Spleen (tissue), 11 donors: ENCODE measurements at regions not wholly inside any gene's neighbourhood (a gene's known extent, or its start where the extent isn't known, plus 50 kb on each side); places are given as distances from the start of the nearest gene placed in this dataset.

Source experiments
- DNase-seq: peaks from one replicate; pipeline ENCODE4 v3.0.0-alpha.2; 2020
- H3K27ac ChIP-seq, 8 donors: fragments of 200-600 bp; sonication (generic) in 7 of 8; 1 replicate in 4 of 8; 2 replicates in 4 of 8; pipeline versions ENCODE4 v1.5.0 to v1.8.0; 2016 to 2021; ENCODE audit warnings: inconsistent platforms in 4 of 8, mild to moderate bottlenecking in 4 of 8, moderate library complexity in 1 of 8
- H3K27me3 ChIP-seq, 7 donors: fragments of 200-600 bp; sonication (generic) in 6 of 7; replicated peaks in 1 of 7; 1 replicate in 4 of 7; 2 replicates in 3 of 7; pipeline versions ENCODE4 v1.5.0 to v1.8.0; 2016 to 2021; ENCODE audit warnings: inconsistent platforms in 3 of 7, mild to moderate bottlenecking in 1 of 7
- H3K36me3 ChIP-seq, 6 donors: fragments of 200-600 bp; sonication (generic) in 5 of 6; 1 replicate in 4 of 6; 2 replicates in 2 of 6; pipeline versions ENCODE4 v1.5.0 to v1.8.0; 2016 to 2021; ENCODE audit warnings: inconsistent platforms in 2 of 6
- H3K4me1 ChIP-seq, 6 donors: fragments of 200-600 bp; sonication (generic) in 5 of 6; 1 replicate in 3 of 6; 2 replicates in 3 of 6; pipeline versions ENCODE4 v1.5.0 to v1.8.0; 2016 to 2021; ENCODE audit warnings: inconsistent platforms in 3 of 6
- H3K4me3 ChIP-seq, 8 donors: fragments of 200-600 bp; sonication (generic) in 7 of 8; 1 replicate in 4 of 8; 2 replicates in 4 of 8; pipeline versions ENCODE4 v1.5.0 to v1.8.0; 2016 to 2021; ENCODE audit warnings: inconsistent platforms in 4 of 8, mild to moderate bottlenecking in 4 of 8, moderate library complexity in 2 of 8
- H3K9me3 ChIP-seq, 8 donors: fragments of 200-600 bp; sonication (generic) in 7 of 8; 1 replicate in 4 of 8; 2 replicates in 4 of 8; pipeline versions ENCODE4 v1.5.0 to v1.8.0; 2016 to 2021; ENCODE audit warnings: inconsistent platforms in 4 of 8
- POLR2A ChIP-seq, 3 donors: fragments of 450-650 bp; IDR thresholded peaks; one replicate each; pipeline ENCODE4 v1.5.1; 2017; ENCODE audit warnings: antibody characterized with exemption in 3 of 3, mild to moderate bottlenecking in 1 of 3
- POLR2AphosphoS5 ChIP-seq, 3 donors: sonication (generic); formaldehyde crosslinking; IDR thresholded peaks; one replicate each; pipeline ENCODE4 v1.5.1; 2017; ENCODE audit warnings: antibody characterized with exemption in 3 of 3
- WGBS, 5 donors: extraction: QIAGEN DNeasy Blood & Tissue Kit in 3 of 5; methylation state at CpG; one replicate each; pipeline versions ENCODE4 v1.1.5 to v1.1.7; 2013 to 2018; 5-methylcytosine and 5-hydroxymethylcytosine counted together
- intact Hi-C: fragments of 100-400 bp; cut with DNase I; formaldehyde crosslinking; loops from one replicate; pipeline ENCODE4 v1.15.0; 2023; ENCODE audit warnings: low total_unique reads
- TF ChIP-seq, protein P1 (sequence below), 11 experiments: fragments of 200-600 bp in 7 of 11; fragments of 450-650 bp in 4 of 11; sonication (generic) in 4 of 11; IDR thresholded peaks in 8 of 11; conservative IDR thresholded peaks in 3 of 11; 1 replicate in 7 of 11; 2 replicates in 4 of 11; pipeline versions ENCODE4 v1.4.0 to v1.8.0; 2016 to 2021; ENCODE audit warnings: antibody characterized with exemption in 11 of 11, inconsistent platforms in 4 of 11, mild to moderate bottlenecking in 1 of 11
- donor health status: healthy with polysubstance abuse.
- donor health status: DM: no; HTN: no; CAD: no; lungs with moderate emphysema.
- donor health status: DM: no; HTN: no; CAD: no.
- donor health status: Bipolar disorder and iron deficiency.
- donor health status: healthy.
- donor health status: DM: no; HTN: no; CAD: no.
- donor health status: DM: yes; HTN: yes; CAD: no.

- Histone ChIP-seq H3K27ac (no peak overlapping the region), H3K4me1 (no peaks in the 10 kb centered on the region), H3K9me3 (peaks cover 0 to 15% (median 1%) of the 10 kb centered on the region in 8 donors), H3K36me3 (no peaks in the 10 kb centered on the region), H3K27me3 (no peaks in the 10 kb centered on the region), H3K4me3 (no peak overlapping the region)
- intact Hi-C loops = no loop called here
- TF ChIP-seq POLR2AphosphoS5 (IDR thresholded peaks at IDR 0.05) = no peak
- no peak for TF ChIP-seq POLR2A (IDR thresholded peaks at IDR 0.05)
- TF ChIP-seq, protein P1, sequence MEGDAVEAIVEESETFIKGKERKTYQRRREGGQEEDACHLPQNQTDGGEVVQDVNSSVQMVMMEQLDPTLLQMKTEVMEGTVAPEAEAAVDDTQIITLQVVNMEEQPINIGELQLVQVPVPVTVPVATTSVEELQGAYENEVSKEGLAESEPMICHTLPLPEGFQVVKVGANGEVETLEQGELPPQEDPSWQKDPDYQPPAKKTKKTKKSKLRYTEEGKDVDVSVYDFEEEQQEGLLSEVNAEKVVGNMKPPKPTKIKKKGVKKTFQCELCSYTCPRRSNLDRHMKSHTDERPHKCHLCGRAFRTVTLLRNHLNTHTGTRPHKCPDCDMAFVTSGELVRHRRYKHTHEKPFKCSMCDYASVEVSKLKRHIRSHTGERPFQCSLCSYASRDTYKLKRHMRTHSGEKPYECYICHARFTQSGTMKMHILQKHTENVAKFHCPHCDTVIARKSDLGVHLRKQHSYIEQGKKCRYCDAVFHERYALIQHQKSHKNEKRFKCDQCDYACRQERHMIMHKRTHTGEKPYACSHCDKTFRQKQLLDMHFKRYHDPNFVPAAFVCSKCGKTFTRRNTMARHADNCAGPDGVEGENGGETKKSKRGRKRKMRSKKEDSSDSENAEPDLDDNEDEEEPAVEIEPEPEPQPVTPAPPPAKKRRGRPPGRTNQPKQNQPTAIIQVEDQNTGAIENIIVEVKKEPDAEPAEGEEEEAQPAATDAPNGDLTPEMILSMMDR (IDR thresholded peaks at IDR 0.05 in 8 of 11, conservative IDR thresholded peaks at IDR 0.05 in 3 of 11) = no peak
- DNase-seq = no peak
- 74 to 93% (median 82%) methylated on average over 4 of the region's 4 CpGs for WGBS, 5 donors
Observed at GRCh38 chr16:8262299-8262698, 328.0 kb downstream of the TMEM114 start.

- 63 to 80% (median 68%) methylated on average over 2 to 3 of the region's 3 CpGs for WGBS, 5 donors
- no peak for TF ChIP-seq POLR2AphosphoS5 (IDR thresholded peaks at IDR 0.05)
- TF ChIP-seq POLR2A (IDR thresholded peaks at IDR 0.05) = no peak
- TF ChIP-seq, protein P1 (IDR thresholded peaks at IDR 0.05 in 8 of 11, conservative IDR thresholded peaks at IDR 0.05 in 3 of 11) = no peak
- DNase-seq = no peak
- intact Hi-C loops = no loop called here
- Histone ChIP-seq H3K27ac (no peak overlapping the region), H3K4me1 (no peaks in the 10 kb centered on the region), H3K4me3 (no peak overlapping the region), H3K27me3 (no peaks in the 10 kb centered on the region), H3K36me3 (no peaks in the 10 kb centered on the region), H3K9me3 (peaks cover 0 to 8% (median 1%) of the 10 kb centered on the region in 8 donors)
Observed at GRCh38 chr16:8260140-8260539, 330.2 kb downstream of the TMEM114 start.

DNA sequence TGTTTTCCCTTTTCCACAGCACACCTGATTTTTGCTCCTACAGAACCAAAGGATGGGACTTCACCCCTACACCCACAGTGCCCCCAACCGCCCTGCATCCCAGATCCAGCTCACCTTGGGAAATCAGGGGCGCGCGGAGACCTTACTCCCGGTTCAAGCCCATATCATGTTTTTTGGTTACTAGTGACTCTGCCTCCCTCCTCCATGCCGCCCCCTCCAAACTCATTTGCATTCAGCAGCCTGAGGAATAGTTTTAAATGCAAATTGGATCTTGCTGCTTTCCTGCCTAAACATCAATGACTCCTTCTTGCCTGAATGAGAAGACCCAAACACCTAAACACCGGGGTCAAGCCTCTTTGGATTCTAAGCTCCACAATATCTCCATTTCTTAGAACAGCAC lies 331.8 kb downstream of the TMEM114 start:
- Histone ChIP-seq H3K4me1 (no peaks in the 10 kb centered on the region), H3K27ac (no peak overlapping the region), H3K9me3 (peaks cover 0 to 8% (median 0%) of the 10 kb centered on the region in 8 donors), H3K27me3 (no peaks in the 10 kb centered on the region), H3K4me3 (no peak overlapping the region), H3K36me3 (no peaks in the 10 kb centered on the region)
- intact Hi-C loops = no loop called here
- TF ChIP-seq POLR2AphosphoS5 (IDR thresholded peaks at IDR 0.05) = no peak
- TF ChIP-seq POLR2A (IDR thresholded peaks at IDR 0.05) = no peak
- TF ChIP-seq, protein P1 (IDR thresholded peaks at IDR 0.05 in 8 of 11, conservative IDR thresholded peaks at IDR 0.05 in 3 of 11) = no peak
- 63 to 76% (median 70%) methylated on average over 7 of the region's 7 CpGs for WGBS, 5 donors
- no peak for DNase-seq

DNA sequence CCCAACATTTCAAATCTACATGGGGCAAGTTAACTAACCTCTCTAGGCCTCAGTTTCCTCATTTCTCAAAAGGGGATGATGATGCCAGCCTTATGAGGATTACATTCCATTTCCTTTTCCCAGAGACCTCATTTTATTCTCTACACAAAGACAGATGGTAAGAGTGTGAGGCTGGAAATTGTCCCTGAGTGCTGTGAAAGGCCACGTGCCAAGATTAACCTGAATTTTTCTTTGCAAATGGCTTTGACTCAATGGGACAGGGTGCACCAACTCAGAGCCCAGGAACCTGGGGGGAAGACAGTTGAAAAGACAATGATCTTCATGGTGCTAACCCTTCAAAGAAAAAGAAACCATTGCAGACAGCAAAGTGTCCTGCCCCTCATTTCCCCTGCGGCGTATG lies 332.8 kb downstream of the TMEM114 start:
- Histone ChIP-seq H3K9me3 (peaks cover 0 to 8% (median 0%) of the 10 kb centered on the region in 8 donors), H3K4me1 (no peaks in the 10 kb centered on the region), H3K36me3 (no peaks in the 10 kb centered on the region), H3K27me3 (no peaks in the 10 kb centered on the region), H3K27ac (no peak overlapping the region), H3K4me3 (no peak overlapping the region)
- intact Hi-C loops = no loop called here
- no peak for DNase-seq
- WGBS, 5 donors = 65 to 91% (median 78%) methylated on average over 3 of the region's 3 CpGs
- TF ChIP-seq POLR2AphosphoS5 (IDR thresholded peaks at IDR 0.05) (no peak), POLR2A (IDR thresholded peaks at IDR 0.05) (no peak)
- TF ChIP-seq, protein P1 (IDR thresholded peaks at IDR 0.05 in 8 of 11, conservative IDR thresholded peaks at IDR 0.05 in 3 of 11) = no peak
